Adrenal gland (tissue), 5 donors: ENCODE measurements at regions not wholly inside any gene's neighbourhood (a gene's known extent, or its start where the extent isn't known, plus 50 kb on each side); places are given as distances from the start of the nearest gene placed in this dataset.
"Not testable (repeated sequence)": the region's sequence is repeated elsewhere in the genome, so short reads cannot be mapped to it uniquely, and the experiment has no call there.

Source experiments
- CTCF ChIP-seq, 6 experiments: fragments of 450-650 bp in 4 of 6; fragments of 200-600 bp in 2 of 6; sonication (generic) in 1 of 6; IDR thresholded peaks; 1 replicate in 5 of 6; 2 replicates in 1 of 6; pipeline versions ENCODE4 v1.5.1 to v1.8.0; 2016 to 2021; ENCODE audit warnings: antibody characterized with exemption in 6 of 6, mild to moderate bottlenecking in 2 of 6, moderate library complexity in 1 of 6
- POLR2A ChIP-seq, 2 donors: fragments of 450-650 bp; IDR thresholded peaks; one replicate each; pipeline ENCODE4 v1.6.1; 2017; ENCODE audit warnings: antibody characterized with exemption in 2 of 2, mild to moderate bottlenecking in 2 of 2, moderate library complexity in 1 of 2
- donor health status: DM: no; HTN: no; CAD: no.

GRCh38 chr22:12626894-12627293 lies 2901.1 kb upstream of the OR11H1 start:
- TF ChIP-seq CTCF, POLR2A (IDR thresholded peaks at IDR 0.05): not testable (repeated sequence)
